Dedifferentiated amniotic fluid mesenchymal stem cell (primary cell): ENCODE measurements at regions not wholly inside any gene's neighbourhood (a gene's known extent, or its start where the extent isn't known, plus 50 kb on each side); places are given as distances from the start of the nearest gene placed in this dataset.

ENCODE experiments used
- DNase-seq: peaks from one replicate; pipeline ENCODE4 v3.0.0-alpha.2; 2016; ENCODE audit errors: extremely low spot score

GRCh38 chr7:118079369-118079768, 104.6 kb upstream of the LSM8 start:
- no peak for DNase-seq

- DNase-seq, result no peak
These were observed 103.0 kb upstream of the LSM8 start for GRCh38 chr7:118080947-118081346.

- DNase-seq, result no peak
These were observed 101.5 kb upstream of the LSM8 start for GRCh38 chr7:118082506-118082905.

DNA sequence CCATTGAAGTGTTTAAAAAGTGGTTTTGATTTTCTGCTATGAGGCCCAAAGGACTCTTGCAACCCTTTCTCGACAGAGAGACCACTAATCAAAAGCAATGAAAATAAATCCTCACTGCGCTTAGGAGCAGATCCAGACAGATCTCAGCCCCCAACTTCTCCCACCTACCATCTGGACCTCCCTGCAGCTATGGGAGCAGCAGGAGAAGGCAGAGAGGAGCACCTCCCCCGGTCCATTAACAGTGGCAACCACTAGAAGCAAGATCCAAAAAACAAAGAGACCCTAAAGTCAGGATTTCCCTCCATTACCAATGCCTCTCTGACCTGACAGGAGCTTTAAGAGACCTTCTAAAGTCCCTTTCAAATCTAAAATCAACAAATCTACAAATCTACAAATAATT, 99.0 kb upstream of the LSM8 start:
- DNase-seq, result no peak

GRCh38 chr7:118087126-118087525, 96.8 kb upstream of the LSM8 start:
- DNase-seq, result no peak

DNA sequence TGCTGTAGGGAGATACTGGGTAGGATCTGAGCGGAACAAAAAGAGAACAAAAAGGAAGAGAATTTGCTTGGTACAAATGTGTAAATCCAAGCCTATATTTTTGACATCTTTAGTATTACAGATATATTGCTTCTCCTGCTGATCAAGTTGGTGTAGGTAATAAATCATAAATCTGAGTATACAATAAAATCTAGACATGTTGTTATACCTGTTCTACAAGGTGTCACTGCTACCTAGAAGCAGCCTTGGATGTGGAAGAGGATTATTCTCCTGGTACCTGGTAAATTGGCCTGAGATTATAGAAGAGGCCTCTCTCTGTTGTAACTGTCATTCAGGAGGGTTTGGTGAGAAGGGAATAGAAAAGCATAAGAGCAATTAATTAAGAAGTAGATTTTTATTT, 89.9 kb upstream of the LSM8 start:
- DNase-seq, result no peak

- peak; percentile 29 for DNase-seq
These were observed 79.0 kb upstream of the LSM8 start for GRCh38 chr7:118104812-118105441.

- DNase-seq, result no peak
These were observed 74.4 kb upstream of the LSM8 start for GRCh38 chr7:118109607-118110006.

GRCh38 chr7:118110178-118110925, 73.6 kb upstream of the LSM8 start:
- no peak for DNase-seq

DNA sequence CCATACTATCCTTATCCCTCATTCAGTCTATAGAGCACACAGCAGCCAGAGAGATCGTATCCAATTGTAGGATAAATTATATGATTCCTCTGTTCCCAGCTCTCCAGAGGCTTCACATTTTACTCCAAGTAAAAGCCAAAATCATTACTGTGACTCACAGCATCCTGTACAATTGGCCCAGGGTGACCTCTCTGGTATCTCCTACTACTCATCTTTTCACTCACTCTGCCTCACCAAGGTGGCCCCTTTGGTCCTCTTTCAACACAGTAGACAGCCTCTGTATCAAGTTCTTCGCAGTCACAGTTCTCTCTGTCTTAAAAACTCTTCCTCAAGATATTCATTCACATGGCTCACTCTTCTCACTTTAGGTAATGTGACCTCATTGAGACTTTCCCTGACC, 72.6 kb upstream of the LSM8 start:
- no peak for DNase-seq

GRCh38 chr7:118114175-118114574, 69.8 kb upstream of the LSM8 start:
- no peak for DNase-seq

DNA sequence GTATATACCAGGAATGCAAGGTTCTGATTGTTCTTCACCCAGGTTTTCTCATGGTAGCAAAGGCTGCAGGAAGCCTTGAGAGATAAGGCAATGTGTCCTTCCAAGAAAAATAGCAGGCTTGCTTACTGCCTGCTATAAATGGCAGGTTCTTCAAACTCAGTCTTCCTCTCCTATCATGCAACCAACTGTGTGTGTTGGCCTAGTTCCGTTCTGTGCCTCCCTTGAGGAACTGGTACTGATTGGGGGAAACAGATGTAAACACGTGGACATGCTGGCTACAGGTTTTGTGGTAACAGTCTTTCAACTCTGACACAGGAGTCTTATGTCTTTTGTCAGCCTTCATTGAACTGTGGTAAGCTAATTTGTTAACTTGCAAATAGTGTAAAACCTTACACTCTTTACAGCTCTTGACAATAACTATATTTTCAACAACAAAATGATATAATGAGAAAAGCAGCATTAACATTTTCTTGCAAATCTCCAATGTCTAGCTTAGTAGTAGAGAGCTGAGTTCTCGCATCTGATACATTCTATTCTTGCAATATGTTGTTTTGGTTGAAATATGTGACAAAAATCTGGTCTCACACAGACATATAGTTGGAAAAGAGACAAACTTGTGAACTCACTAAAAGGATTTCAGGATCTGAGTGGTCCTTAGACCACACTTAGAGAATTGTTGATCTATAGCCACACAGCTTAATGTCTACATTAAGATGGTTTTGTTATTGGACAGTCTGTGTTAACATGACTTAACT, 54.7 kb upstream of the LSM8 start:
- DNase-seq, result no peak

GRCh38 chr7:118132764-118133163, 51.2 kb upstream of the LSM8 start:
- DNase-seq, result no peak
